ENCODE measurements at regions not wholly inside any gene's neighbourhood (a gene's known extent, or its start where the extent isn't known, plus 50 kb on each side); places are given as distances from the start of the nearest gene placed in this dataset.

DNA sequence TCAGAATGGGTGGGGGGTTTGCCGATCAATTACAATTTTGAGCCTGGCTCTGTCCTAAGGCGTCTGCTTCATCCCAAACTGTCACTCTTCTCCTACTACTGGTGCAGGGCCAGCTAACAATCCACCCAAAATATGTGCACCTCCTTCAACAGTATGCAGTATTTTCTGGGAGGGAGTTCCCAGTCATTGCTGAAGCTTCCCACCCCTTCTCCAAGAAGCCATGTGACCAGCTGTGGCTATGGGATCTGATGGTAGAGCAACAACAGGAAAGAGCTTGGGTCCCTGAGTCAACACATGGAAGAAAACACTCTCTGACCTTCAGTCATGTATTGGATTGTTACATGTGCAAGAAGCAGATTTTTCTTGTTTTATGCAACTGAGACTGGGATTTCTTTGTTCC is 185.7 kb upstream of the GHITM start:
- Histone ChIP-seq H3K9me2 (replicated peaks; ENCODE audit: insufficient read depth, low read length) (no peaks in the 10 kb centered on the region), H4K20me1 (ENCODE audit: insufficient read depth, low read length) (no peaks in the 10 kb centered on the region), H3K4me2 (ENCODE audit: low read depth, low read length) (no peak overlapping the region), H2AFZ (ENCODE audit: low read length) (no peak overlapping the region), H3K79me2 (ENCODE audit: low read length) (no peaks in the 10 kb centered on the region), H3K9me3 (replicated peaks; ENCODE audit: insufficient read depth, low read length) (no peaks in the 10 kb centered on the region), H3K9ac (ENCODE audit: low read length) (no peak overlapping the region), H3K27ac (ENCODE audit: low read length) (no peak overlapping the region), H3K36me3 (replicated peaks; ENCODE audit: insufficient read depth, low read length) (no peaks in the 10 kb centered on the region), H3K4me1 (ENCODE audit: low read length) (0 out of 2 replicates have a peak, but pooled peaks cover 6% of the 10 kb centered on the region), H3F3A (ENCODE audit: insufficient read depth, low read length) (no peaks in the 10 kb centered on the region), H3K4me3 (ENCODE audit: low read length) (no peak overlapping the region), H3K27me3 (replicated peaks; ENCODE audit: insufficient read depth, low read length) (no peaks in the 10 kb centered on the region)
- TF ChIP-seq EZH2 (optimal IDR thresholded peaks at IDR 0.05; ENCODE audit: low read depth, low read length) (no peak), EZH2phosphoT487 (IDR thresholded peaks at IDR 0.05; ENCODE audit: low read length) (no peak), CTCF (IDR thresholded peaks at IDR 0.05; ENCODE audit: low read length) (no peak)
- no peak for DNase-seq

DNA sequence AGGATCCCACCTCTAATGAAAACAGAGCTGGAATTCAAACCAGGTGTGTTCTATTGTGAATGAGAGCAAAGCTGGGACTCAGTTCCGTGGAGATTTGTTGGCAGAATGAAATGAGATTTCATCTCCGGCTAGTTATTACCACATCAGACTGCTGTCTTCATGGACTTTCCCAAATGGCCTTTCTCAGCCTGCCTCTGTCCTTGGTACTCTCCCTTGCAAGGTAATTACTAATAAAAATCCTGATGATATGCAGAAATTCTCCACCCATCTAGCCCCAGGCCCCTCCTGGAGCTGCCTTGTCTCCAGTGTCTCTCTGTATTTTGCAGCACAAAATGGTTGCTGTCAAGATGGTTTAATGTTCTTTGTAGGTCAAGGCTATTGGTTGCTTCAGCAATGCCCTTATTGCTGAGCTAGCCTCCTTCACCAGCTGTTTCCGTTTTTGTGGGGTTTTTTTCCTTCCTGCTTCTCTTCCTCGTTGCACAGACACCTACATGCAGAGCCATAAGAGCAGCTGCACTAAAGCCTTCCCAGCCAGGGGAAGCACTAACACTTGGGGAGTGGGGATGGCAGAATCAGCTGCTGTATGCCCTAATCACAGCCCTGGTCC is 185.0 kb upstream of the GHITM start:
- H4K20me1 ChIP-seq (ENCODE audit: insufficient read depth, low read length), result no peaks in the 10 kb centered on the region
- 0 out of 2 replicates have a peak, but pooled peaks cover 6% of the 10 kb centered on the region for H3K4me1 ChIP-seq (ENCODE audit: low read length)
- no peak for DNase-seq

GRCh38 chr10:83955406-83955805 is 183.9 kb upstream of the GHITM start:
- Histone ChIP-seq H3K27ac (ENCODE audit: low read length) (no peak overlapping the region), H2AFZ (ENCODE audit: low read length) (no peak overlapping the region)
- TF ChIP-seq CTCF (IDR thresholded peaks at IDR 0.05; ENCODE audit: low read length) (no peak), EZH2 (optimal IDR thresholded peaks at IDR 0.05; ENCODE audit: low read depth, low read length) (no peak), EZH2phosphoT487 (IDR thresholded peaks at IDR 0.05; ENCODE audit: low read length) (no peak)

More for the DNA sequence above, 185.0 kb upstream of the GHITM start:
- H3K27me3 ChIP-seq (replicated peaks; ENCODE audit: insufficient read depth, low read length), result no peaks in the 10 kb centered on the region
- no peak overlapping the region for H3K9ac ChIP-seq (ENCODE audit: low read length)
- no peak overlapping the region for H3K4me2 ChIP-seq (ENCODE audit: low read depth, low read length)
- H3K36me3 ChIP-seq (replicated peaks; ENCODE audit: insufficient read depth, low read length), result no peaks in the 10 kb centered on the region
- H2AFZ ChIP-seq (ENCODE audit: low read length), result no peak overlapping the region
- H3K4me3 ChIP-seq (ENCODE audit: low read length), result no peak overlapping the region
- no peak overlapping the region for H3K27ac ChIP-seq (ENCODE audit: low read length)
- no peaks in the 10 kb centered on the region for H3F3A ChIP-seq (ENCODE audit: insufficient read depth, low read length)
- no peaks in the 10 kb centered on the region for H3K79me2 ChIP-seq (ENCODE audit: low read length)
- TF ChIP-seq EZH2 (optimal IDR thresholded peaks at IDR 0.05; ENCODE audit: low read depth, low read length) (no peak), EZH2phosphoT487 (IDR thresholded peaks at IDR 0.05; ENCODE audit: low read length) (no peak), CTCF (IDR thresholded peaks at IDR 0.05; ENCODE audit: low read length) (no peak)
- no peaks in the 10 kb centered on the region for H3K9me3 ChIP-seq (replicated peaks; ENCODE audit: insufficient read depth, low read length)
- no peaks in the 10 kb centered on the region for H3K9me2 ChIP-seq (replicated peaks; ENCODE audit: insufficient read depth, low read length)

More at GRCh38 chr10:83955406-83955805, 183.9 kb upstream of the GHITM start:
- no peaks in the 10 kb centered on the region for H3K9me2 ChIP-seq (replicated peaks; ENCODE audit: insufficient read depth, low read length)
- H3K79me2 ChIP-seq (ENCODE audit: low read length), result no peaks in the 10 kb centered on the region
- H3K4me1 ChIP-seq (ENCODE audit: low read length), result 0 out of 2 replicates have a peak, but pooled peaks cover 6% of the 10 kb centered on the region
- no peaks in the 10 kb centered on the region for H3K36me3 ChIP-seq (replicated peaks; ENCODE audit: insufficient read depth, low read length)
- DNase-seq, result no peak
- H3K27me3 ChIP-seq (replicated peaks; ENCODE audit: insufficient read depth, low read length), result no peaks in the 10 kb centered on the region
- H3K9me3 ChIP-seq (replicated peaks; ENCODE audit: insufficient read depth, low read length), result no peaks in the 10 kb centered on the region
- H3K9ac ChIP-seq (ENCODE audit: low read length), result no peak overlapping the region
- H3F3A ChIP-seq (ENCODE audit: insufficient read depth, low read length), result no peaks in the 10 kb centered on the region
- H3K4me3 ChIP-seq (ENCODE audit: low read length), result no peak overlapping the region
- H4K20me1 ChIP-seq (ENCODE audit: insufficient read depth, low read length), result no peaks in the 10 kb centered on the region
- no peak overlapping the region for H3K4me2 ChIP-seq (ENCODE audit: low read depth, low read length)

Measured in MM.1S (cell line).